Gastroesophageal sphincter (tissue), 4 donors: ENCODE measurements at regions not wholly inside any gene's neighbourhood (a gene's known extent, or its start where the extent isn't known, plus 50 kb on each side); places are given as distances from the start of the nearest gene placed in this dataset.

Experiments
- ATAC-seq: fragments of 150-250 bp; one replicate; pipeline ENCODE4 v1.9.1; 2016; ENCODE audit warnings: mild to moderate bottlenecking, moderate library complexity
- H3K27ac ChIP-seq, 4 donors: fragments of 200-600 bp; sonication (generic) in 3 of 4; 1 replicate in 3 of 4; 2 replicates in 1 of 4; pipeline ENCODE4 v1.5.1; 2016 to 2019
- H3K27me3 ChIP-seq: fragments of 200-600 bp; sonication (generic); one replicate; pipeline ENCODE4 v1.5.1; 2019
- H3K36me3 ChIP-seq, 2 donors: fragments of 200-600 bp; sonication (generic); one replicate each; pipeline ENCODE4 v1.5.1; 2019; ENCODE audit warnings: control low read depth in 1 of 2
- H3K4me1 ChIP-seq, 3 donors: fragments of 200-600 bp; sonication (generic); 1 replicate in 2 of 3; 2 replicates in 1 of 3; pipeline ENCODE4 v1.5.1; 2016 to 2019; ENCODE audit warnings: control low read depth in 2 of 3
- H3K4me3 ChIP-seq, 2 donors: fragments of 200-600 bp; sonication (generic); one replicate each; pipeline ENCODE4 v1.5.1; 2019; ENCODE audit warnings: mild to moderate bottlenecking in 1 of 2, moderate library complexity in 1 of 2
- H3K9me3 ChIP-seq, 3 donors: fragments of 200-600 bp; sonication (generic); one replicate each; pipeline ENCODE4 v1.5.1; 2017 to 2019; ENCODE audit warnings: control low read depth in 2 of 3
- CTCF ChIP-seq, 4 experiments: fragments of 200-600 bp in 2 of 4; fragments of 450-650 bp in 2 of 4; sonication (generic) in 1 of 4; IDR thresholded peaks; one replicate each; pipeline ENCODE4 v1.5.1; 2017 to 2019; ENCODE audit warnings: antibody characterized with exemption in 4 of 4, mild to moderate bottlenecking in 2 of 4, moderate library complexity in 2 of 4
- EP300 ChIP-seq: sonication (generic); formaldehyde crosslinking; IDR thresholded peaks from one replicate; pipeline ENCODE4 v1.6.1; 2017; ENCODE audit warnings: antibody characterized with exemption, mild to moderate bottlenecking
- POLR2A ChIP-seq, 2 donors: fragments of 450-650 bp; IDR thresholded peaks; one replicate each; pipeline ENCODE4 v1.6.1; 2017; ENCODE audit warnings: antibody characterized with exemption in 2 of 2, mild to moderate bottlenecking in 2 of 2, moderate library complexity in 1 of 2
- POLR2AphosphoS5 ChIP-seq: sonication (generic); formaldehyde crosslinking; IDR thresholded peaks from one replicate; pipeline ENCODE4 v1.6.1; 2017; ENCODE audit warnings: antibody characterized with exemption
- WGBS, 2 donors: methylation state at CpG; one replicate each; pipeline ENCODE4 v1.1.5; 2018; ENCODE audit warnings: low coverage in 1 of 2; 5-methylcytosine and 5-hydroxymethylcytosine counted together

GRCh38 chr6:77205936-77206335 lies 257.4 kb downstream of the HTR1B start:
- TF ChIP-seq CTCF (IDR thresholded peaks at IDR 0.05): no peak
- no peak for TF ChIP-seq POLR2AphosphoS5
- no peak for TF ChIP-seq EP300
- TF ChIP-seq POLR2A (IDR thresholded peaks at IDR 0.05): no peak
- H3K4me3 ChIP-seq: no peak overlapping the region
- no peak for ATAC-seq

GRCh38 chr6:77204555-77204954 lies 258.7 kb downstream of the HTR1B start:
- WGBS, 2 donors: 90 to 100% methylated on average over 1 of the region's 1 CpG
- ATAC-seq: no peak
- H3K4me3 ChIP-seq: no peak overlapping the region
- no peaks in the 10 kb centered on the region for H3K27me3 ChIP-seq
- H3K36me3 ChIP-seq: no peaks in the 10 kb centered on the region
- H3K4me1 ChIP-seq: no peaks in the 10 kb centered on the region
- H3K27ac ChIP-seq: no peak overlapping the region
- H3K9me3 ChIP-seq: no peaks in the 10 kb centered on the region
- TF ChIP-seq POLR2AphosphoS5: no peak
- no peak for TF ChIP-seq CTCF (IDR thresholded peaks at IDR 0.05)
- no peak for TF ChIP-seq EP300
- TF ChIP-seq POLR2A (IDR thresholded peaks at IDR 0.05): no peak

More at GRCh38 chr6:77205936-77206335, 257.4 kb downstream of the HTR1B start:
- H3K27ac ChIP-seq: no peak overlapping the region
- H3K9me3 ChIP-seq: no peaks in the 10 kb centered on the region
- no peaks in the 10 kb centered on the region for H3K27me3 ChIP-seq
- H3K4me1 ChIP-seq: no peaks in the 10 kb centered on the region
- no peaks in the 10 kb centered on the region for H3K36me3 ChIP-seq

- TF ChIP-seq EP300 (no peak), CTCF (IDR thresholded peaks at IDR 0.05) (no peak), POLR2A (IDR thresholded peaks at IDR 0.05) (no peak)
Observed at GRCh38 chr6:77183447-77183846, 279.8 kb downstream of the HTR1B start.

GRCh38 chr6:77181749-77182148 lies 281.5 kb downstream of the HTR1B start:
- no peaks in the 10 kb centered on the region for H3K36me3 ChIP-seq
- 73 to 78% methylated on average over 3 of the region's 3 CpGs for WGBS, 2 donors
- no peaks in the 10 kb centered on the region for H3K27me3 ChIP-seq
- ATAC-seq: no peak
- TF ChIP-seq EP300 (no peak), POLR2AphosphoS5 (no peak), POLR2A (IDR thresholded peaks at IDR 0.05) (no peak), CTCF (IDR thresholded peaks at IDR 0.05) (no peak)
- no peaks in the 10 kb centered on the region for H3K9me3 ChIP-seq
- H3K27ac ChIP-seq: no peak overlapping the region
- H3K4me3 ChIP-seq: no peak overlapping the region
- no peaks in the 10 kb centered on the region for H3K4me1 ChIP-seq

More at GRCh38 chr6:77183447-77183846, 279.8 kb downstream of the HTR1B start:
- H3K36me3 ChIP-seq: no peaks in the 10 kb centered on the region
- no peak overlapping the region for H3K27ac ChIP-seq
- H3K4me1 ChIP-seq: no peaks in the 10 kb centered on the region
- ATAC-seq: no peak
- 100% methylated on average over 1 of the region's 3 CpGs; no CpG with 5 or more reads in 1 of the 2 donors for WGBS, 2 donors
- H3K27me3 ChIP-seq: no peaks in the 10 kb centered on the region
- H3K4me3 ChIP-seq: no peak overlapping the region
- H3K9me3 ChIP-seq: peaks cover 0 to 5% (median 0%) of the 10 kb centered on the region in 3 donors

GRCh38 chr6:77180326-77180725 lies 283.0 kb downstream of the HTR1B start:
- Histone ChIP-seq H3K4me1 (no peaks in the 10 kb centered on the region), H3K27ac (no peak overlapping the region), H3K27me3 (no peaks in the 10 kb centered on the region), H3K4me3 (no peak overlapping the region), H3K9me3 (no peaks in the 10 kb centered on the region), H3K36me3 (no peaks in the 10 kb centered on the region)
- no peak for TF ChIP-seq POLR2A (IDR thresholded peaks at IDR 0.05)
- no peak for TF ChIP-seq POLR2AphosphoS5
- no peak for TF ChIP-seq EP300
- no peak for TF ChIP-seq CTCF (IDR thresholded peaks at IDR 0.05)
- WGBS, 2 donors: 40 to 50% methylated on average over 3 of the region's 3 CpGs
- no peak for ATAC-seq
